GM19025 (cell line): ENCODE measurements at regions not wholly inside any gene's neighbourhood (a gene's known extent, or its start where the extent isn't known, plus 50 kb on each side); places are given as distances from the start of the nearest gene placed in this dataset.

Source experiments
- ATAC-seq: cut with Tn5 transposase; IDR thresholded peaks from one replicate; pipeline ENCODE4 v1.9.1; 2021; ENCODE audit warnings: mild to moderate bottlenecking, low read depth, moderate library complexity; ENCODE audit not compliant: unreplicated experiment

DNA sequence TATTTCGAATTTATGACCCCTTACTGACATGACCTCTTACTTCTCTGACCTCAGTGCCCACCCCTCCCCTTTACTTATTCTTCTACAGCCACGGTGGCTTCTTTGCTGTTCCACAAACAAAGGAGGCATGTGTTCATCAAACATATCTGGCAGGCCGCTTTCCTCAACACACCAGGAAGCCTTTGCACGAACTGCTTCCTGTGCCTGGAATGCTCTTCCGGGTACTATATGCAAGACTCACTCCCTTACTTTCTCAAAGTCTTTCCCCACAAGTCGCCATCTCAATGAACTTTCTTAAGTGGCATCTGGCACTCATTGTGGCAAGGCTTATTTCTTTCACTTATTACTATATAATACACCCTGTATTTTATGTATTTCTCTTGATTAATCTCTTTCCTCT is 351.5 kb upstream of the DDX53 start:
- ATAC-seq = no peak

GRCh38 chrX:22650691-22651090 is 349.1 kb upstream of the DDX53 start:
- no peak for ATAC-seq

- ATAC-seq = no peak
Measured at GRCh38 chrX:22652596-22652995, 347.2 kb upstream of the DDX53 start.

GRCh38 chrX:22660756-22661155 is 339.0 kb upstream of the DDX53 start:
- ATAC-seq = no peak

DNA sequence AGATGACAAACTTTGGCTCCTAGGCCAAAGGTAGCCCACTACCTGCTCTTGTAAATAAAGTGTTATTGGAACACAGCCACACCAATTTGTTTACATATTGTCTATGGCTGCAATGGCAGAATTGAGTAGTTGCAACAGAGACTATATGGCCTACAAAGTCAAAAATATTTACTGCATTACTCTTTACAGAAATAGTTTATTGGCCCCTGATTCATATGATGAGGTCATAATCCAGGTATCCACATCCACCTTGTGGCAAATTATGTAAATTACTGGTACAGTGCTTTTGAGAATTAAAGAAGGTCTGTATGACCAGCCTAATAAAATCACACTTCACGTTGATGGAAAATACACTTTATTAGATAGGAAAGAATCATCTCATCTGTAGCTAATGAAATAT is 337.0 kb upstream of the DDX53 start:
- ATAC-seq = no peak

DNA sequence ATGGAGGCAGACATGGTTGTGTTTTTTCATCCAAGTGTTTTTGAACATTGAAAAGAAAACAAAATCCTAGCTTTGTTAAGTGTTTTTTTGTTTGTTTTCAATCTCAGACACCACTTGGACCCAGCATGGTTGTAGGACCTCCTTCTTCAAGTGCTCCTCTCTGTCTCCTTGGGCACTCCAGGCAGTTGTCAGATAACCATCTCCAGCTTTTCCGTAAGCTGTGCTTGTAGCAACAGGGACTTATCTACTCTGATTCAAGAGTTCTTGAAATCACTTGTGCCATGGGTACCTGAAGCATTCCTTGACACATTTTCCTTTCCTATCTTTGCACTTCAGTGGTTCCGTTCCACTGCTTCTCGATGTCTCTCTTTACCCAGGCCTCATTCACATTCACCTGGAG is 334.9 kb upstream of the DDX53 start:
- ATAC-seq = no peak

DNA sequence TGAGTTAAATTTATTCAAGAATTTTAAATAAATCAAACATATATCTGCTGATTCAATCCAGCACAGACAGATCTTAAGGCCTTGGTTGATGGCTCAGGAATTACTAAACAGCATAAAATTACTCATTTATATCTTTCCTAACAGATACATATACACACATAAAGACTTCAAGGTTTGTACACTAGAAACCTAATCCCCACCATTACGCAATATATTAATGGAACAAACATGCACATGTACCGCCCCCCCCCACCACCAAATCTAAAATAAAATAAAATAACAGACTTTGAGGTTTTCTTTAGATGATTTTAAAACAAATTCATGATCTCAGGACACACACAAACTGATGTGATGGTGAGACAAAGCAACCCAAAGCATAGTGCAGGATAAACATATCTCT is 333.9 kb upstream of the DDX53 start:
- no peak for ATAC-seq

DNA sequence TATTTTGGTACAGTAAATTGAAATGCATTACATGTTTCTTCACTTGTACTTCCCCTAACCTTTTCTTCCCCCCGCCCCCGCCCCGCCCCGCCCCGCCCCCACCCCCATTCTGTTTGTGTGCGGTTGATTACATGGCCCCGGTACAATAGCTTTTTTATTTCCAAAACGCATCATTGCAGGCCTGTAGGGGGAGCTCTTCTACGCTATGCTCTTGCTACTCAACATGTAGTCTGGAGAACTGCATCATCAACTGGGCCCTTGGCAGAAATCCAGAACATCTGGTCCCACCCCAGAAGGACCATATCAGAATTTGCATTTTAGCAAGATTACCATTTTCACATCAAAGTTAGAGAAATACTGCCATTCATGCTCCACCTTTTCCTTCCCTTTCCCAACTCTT is 333.3 kb upstream of the DDX53 start:
- no peak for ATAC-seq

GRCh38 chrX:22674932-22675331 is 324.8 kb upstream of the DDX53 start:
- ATAC-seq = no peak

GRCh38 chrX:22686138-22686541 is 313.6 kb upstream of the DDX53 start:
- no peak for ATAC-seq

- no peak for ATAC-seq
Measured at GRCh38 chrX:22689290-22689689, 310.5 kb upstream of the DDX53 start.

DNA sequence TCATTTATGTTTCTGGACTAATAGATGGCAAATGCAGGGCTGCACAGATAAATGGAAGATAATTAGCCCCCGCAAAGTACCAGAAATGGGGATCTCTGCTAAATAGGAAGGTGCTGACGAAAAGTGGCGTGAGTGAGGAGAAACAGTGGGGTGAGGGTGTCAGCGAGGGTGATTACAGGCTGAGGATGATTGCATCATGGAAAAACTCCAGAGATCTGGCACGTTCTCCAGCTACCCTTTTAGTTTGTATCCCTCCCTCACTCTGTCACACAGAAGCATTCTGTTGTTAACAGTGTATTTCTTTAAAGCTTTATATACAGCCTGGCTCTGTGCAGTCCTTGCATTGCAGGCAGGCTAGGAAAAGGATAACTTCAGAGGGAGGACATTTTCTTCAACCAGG is 309.6 kb upstream of the DDX53 start:
- ATAC-seq = no peak

DNA sequence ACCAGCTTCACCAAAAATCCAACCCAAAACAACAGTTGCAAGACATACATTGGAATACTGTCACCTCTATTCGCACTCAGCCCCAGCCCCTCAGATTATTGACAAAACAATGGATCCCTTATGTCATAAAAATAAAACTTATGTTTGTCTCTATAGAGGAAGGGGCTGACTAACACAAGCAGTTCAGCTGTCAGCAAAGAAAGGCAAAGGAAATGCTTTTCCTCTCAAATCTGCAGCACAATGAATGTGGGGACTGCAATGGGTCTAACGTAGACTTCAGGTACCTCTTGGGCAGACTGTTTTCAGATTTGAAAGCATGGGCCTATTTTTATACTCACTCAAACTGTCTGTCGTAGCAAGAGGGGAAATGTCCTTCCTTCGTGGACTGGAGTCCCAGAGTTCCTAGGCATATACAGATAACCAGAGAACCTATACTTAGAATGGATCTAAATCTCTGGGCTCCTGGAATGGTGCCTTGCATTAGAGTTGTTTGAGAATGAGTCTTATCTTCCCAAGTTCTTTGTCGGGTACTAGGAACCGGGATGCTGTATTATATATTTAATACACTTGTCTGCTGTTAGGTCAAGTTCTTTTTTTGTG is 307.7 kb upstream of the DDX53 start:
- ATAC-seq = no peak

DNA sequence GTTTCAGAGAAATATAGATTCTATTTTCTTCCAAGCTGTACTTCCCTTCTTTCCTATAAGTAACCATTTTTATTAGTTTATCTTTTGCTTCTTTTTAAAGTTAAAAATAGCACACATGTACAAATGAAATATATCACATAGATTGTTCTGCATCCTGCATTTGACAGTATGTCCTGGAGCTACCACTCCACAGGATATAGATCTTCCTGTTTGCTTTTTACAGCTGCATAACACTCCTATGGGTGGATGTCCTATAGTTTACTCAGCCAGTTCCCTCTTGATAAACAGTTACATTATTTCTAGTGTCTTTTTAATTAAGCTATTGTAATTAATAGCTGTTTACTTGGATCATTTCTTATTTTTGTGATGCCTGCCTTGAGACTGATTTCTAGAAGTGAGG is 301.6 kb upstream of the DDX53 start:
- ATAC-seq = no peak

GRCh38 chrX:22699581-22700091 is 300.1 kb upstream of the DDX53 start:
- no peak for ATAC-seq

DNA sequence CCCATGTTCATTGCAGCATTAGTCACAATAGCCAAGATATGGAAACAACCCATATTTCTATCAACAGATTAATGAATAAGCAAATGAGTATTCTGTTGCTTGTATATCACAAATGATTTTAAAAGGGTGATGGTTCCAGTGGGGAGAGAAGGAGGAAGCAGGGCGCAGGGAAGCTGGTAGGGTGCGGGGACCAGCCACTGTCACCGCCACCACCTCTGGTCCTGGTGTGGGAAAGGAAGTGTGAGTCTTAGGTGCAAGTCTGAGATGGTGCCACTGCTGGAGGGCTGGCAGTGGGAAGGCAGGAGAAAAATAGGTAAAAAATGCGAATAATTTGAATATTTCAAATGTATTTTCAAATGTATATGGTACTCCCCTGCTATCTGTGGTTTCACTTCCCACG is 286.8 kb upstream of the DDX53 start:
- no peak for ATAC-seq

DNA sequence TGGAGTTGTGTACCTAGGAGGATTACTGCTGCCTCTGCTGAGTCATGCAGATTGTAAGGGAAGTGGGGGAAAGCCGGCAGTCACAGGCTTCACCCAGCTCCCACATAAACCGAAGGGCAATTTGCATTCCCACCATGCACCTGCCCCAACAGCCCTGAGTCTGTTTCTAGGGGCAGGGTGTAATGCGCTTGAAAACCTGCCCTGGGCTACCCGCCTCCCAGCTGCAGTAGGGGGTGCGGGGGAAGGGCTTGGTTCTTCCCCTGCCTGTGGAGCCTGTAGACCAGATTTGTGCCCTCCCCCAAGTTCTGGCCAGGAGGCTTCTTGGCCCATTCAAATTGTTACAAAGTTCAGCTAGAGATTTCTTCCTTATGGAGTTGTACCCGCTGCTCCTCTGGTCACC is 269.2 kb upstream of the DDX53 start:
- ATAC-seq = no peak

DNA sequence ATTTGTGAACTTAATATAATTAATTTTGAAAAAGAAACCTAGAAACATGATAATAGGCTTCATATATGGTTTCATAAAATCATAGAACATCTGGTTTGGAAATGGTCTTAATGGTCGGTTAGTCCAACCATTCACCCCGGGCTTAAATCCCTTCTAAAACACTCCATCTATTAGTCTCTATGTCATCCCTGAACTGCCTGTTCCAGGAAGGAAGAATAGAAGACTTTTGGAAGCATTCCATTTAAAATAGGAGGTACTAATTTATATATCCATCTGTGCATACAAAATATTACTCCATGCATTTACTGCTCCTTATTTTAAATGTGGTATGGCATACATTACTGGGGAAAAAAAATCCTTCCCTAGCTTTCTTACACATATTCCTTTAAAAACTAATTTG is 262.2 kb upstream of the DDX53 start:
- ATAC-seq = no peak

DNA sequence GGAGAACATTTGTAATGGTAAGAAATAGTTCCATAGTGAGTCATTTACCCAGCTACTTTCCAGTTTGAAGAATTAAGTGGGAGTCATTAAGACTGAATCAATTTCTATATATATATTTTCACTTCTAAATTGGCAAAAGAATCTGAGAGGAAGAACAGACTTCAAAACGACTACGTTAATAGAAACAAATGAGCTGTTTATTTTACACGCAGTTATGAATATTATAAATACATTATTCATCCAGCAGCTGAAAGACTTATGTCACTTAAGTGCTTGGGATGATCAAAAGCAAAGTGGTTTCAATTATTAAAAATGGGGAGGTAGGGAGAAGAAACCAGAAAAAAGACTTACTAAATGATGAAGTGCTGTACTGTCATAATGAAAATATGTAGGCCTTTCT is 260.5 kb upstream of the DDX53 start:
- no peak for ATAC-seq

- no peak for ATAC-seq
Measured at GRCh38 chrX:22740836-22741235, 258.9 kb upstream of the DDX53 start.

DNA sequence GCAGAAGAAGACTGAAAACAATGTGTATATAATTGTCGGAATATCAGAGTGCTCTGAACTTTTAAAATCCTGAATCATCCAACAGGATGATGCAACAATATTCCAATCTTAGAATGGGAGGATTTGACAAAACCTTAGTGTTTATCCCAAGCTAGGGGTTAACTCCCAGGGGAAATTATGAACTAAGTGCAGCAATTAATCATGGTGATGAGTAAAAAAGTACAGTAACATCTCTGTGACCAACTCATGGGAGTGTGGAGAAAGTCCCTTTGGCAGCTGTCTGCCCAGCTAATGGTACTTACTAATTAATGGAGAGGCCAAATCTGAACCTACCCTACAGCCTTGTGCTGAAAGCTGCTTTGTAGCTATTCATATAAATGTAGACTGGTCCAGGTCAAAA is 257.6 kb upstream of the DDX53 start:
- no peak for ATAC-seq

- no peak for ATAC-seq
Measured at GRCh38 chrX:22746081-22746480, 253.7 kb upstream of the DDX53 start.
